ENCODE measurements at regions not wholly inside any gene's neighbourhood (a gene's known extent, or its start where the extent isn't known, plus 50 kb on each side); places are given as distances from the start of the nearest gene placed in this dataset.

DNA sequence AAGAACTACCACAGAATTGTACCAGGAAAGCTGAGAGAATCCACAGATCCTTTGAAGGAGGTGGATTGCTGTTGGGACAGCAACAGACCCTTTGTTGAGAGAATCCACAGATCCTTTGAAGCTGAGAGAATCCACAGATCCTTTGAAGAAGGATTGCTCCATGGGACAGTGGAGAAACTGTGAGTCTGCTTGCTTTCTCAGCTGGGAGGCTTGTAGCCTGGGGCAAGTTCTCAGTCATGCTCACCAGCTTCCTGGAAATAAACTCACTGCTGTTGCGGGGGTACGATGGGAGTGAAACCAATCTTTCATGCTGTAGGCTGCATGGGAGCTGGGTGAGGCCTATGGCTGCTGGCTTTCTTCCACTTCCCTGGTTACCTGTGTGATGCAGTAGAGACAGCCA is 106.3 kb downstream of the C7orf25 start:
- H3K27ac ChIP-seq (ENCODE audit: low read depth, low read length) = no peak overlapping the region
- H3K36me3 ChIP-seq (ENCODE audit: control insufficient read depth, insufficient read depth, low read length) = no peaks in the 10 kb centered on the region
- H3K9ac ChIP-seq (ENCODE audit: low read depth, low read length) = no peak overlapping the region
- H3K4me3 ChIP-seq (ENCODE audit: low read depth, low read length) = no peak overlapping the region
- H3K9me3 ChIP-seq (ENCODE audit: control insufficient read depth, insufficient read depth, low read length) = no peaks in the 10 kb centered on the region
- H3K4me1 ChIP-seq (ENCODE audit: control insufficient read depth, insufficient read depth, low read length) = 0 out of 2 replicates have a peak, but pooled peaks cover 6% of the 10 kb centered on the region
- H3K27me3 ChIP-seq (ENCODE audit: control insufficient read depth, insufficient read depth, low read length) = no peaks in the 10 kb centered on the region

DNA sequence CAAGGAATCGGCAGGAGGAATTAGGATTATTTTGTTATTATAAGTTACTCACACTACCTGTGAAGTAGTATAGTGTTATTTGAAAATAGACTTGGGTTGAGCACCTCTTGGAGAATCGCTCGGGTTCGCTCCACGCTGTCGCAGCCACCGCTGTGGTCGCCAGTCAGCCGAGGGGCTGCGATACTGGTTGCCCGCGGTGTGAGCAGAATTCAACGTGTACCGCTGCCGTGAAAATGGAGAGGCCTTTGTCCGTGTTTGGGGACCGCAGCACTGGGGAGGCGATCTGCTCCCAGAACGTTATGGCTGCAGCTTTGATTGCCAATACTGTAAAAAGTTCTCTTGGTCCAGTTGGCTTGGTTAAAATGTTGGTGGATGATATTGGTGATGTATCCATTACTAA is 117.2 kb downstream of the C7orf25 start:
- H3K9ac ChIP-seq (ENCODE audit: low read depth, low read length) = no peak overlapping the region
- H3K4me3 ChIP-seq (ENCODE audit: low read depth, low read length) = no peak overlapping the region
- no peaks in the 10 kb centered on the region for H3K4me1 ChIP-seq (ENCODE audit: control insufficient read depth, insufficient read depth, low read length)
- H3K9me3 ChIP-seq (ENCODE audit: control insufficient read depth, insufficient read depth, low read length) = no peaks in the 10 kb centered on the region
- H3K27ac ChIP-seq (ENCODE audit: low read depth, low read length) = no peak overlapping the region
- no peaks in the 10 kb centered on the region for H3K27me3 ChIP-seq (ENCODE audit: control insufficient read depth, insufficient read depth, low read length)
- H3K36me3 ChIP-seq (ENCODE audit: control insufficient read depth, insufficient read depth, low read length) = no peaks in the 10 kb centered on the region

DNA sequence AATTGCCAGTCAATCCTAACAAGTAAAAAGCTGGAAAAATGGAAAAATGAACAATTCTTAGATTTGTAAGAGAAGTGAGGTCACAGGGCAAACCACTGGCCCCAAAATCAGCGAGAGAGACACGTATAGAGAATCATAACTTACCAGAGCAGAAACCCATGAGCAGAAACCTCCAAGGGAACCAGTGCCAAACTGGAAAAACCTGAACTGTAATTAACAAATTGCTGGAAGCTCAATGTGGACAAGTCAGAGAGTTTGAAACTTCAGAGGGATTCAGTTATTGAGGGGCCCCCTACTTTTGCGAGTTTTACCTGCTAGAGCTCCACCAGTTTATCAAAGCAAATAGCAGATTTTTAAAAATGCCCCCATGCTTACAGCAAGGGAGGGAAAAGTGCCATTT is 119.0 kb downstream of the C7orf25 start:
- H3K4me3 ChIP-seq (ENCODE audit: low read depth, low read length) = no peak overlapping the region
- H3K9me3 ChIP-seq (ENCODE audit: control insufficient read depth, insufficient read depth, low read length) = no peaks in the 10 kb centered on the region
- H3K4me1 ChIP-seq (ENCODE audit: control insufficient read depth, insufficient read depth, low read length) = no peaks in the 10 kb centered on the region
- no peak overlapping the region for H3K27ac ChIP-seq (ENCODE audit: low read depth, low read length)
- H3K36me3 ChIP-seq (ENCODE audit: control insufficient read depth, insufficient read depth, low read length) = no peaks in the 10 kb centered on the region
- H3K27me3 ChIP-seq (ENCODE audit: control insufficient read depth, insufficient read depth, low read length) = no peaks in the 10 kb centered on the region
- H3K9ac ChIP-seq (ENCODE audit: low read depth, low read length) = no peak overlapping the region

DNA sequence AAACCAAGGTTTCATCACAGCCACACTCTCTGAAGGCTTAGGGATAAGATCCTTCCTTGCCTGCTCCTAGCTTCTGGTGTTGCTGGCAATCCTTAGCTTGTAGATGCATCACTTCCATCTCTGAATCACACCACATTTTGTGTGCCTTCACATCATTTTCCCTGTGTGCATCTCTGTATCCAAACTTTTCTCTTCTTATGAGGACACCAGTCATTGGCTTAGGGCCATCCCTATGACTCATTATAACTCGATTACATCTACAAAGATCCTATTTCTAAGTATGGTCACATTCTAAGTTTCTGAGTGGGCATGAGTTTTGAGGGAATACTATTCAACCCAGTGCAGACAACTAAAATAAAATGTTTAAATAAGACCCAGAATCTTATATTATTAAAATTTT is 121.7 kb downstream of the C7orf25 start:
- no peak overlapping the region for H3K9ac ChIP-seq (ENCODE audit: low read depth, low read length)
- H3K4me1 ChIP-seq (ENCODE audit: control insufficient read depth, insufficient read depth, low read length) = no peaks in the 10 kb centered on the region
- no peaks in the 10 kb centered on the region for H3K9me3 ChIP-seq (ENCODE audit: control insufficient read depth, insufficient read depth, low read length)
- H3K36me3 ChIP-seq (ENCODE audit: control insufficient read depth, insufficient read depth, low read length) = no peaks in the 10 kb centered on the region
- no peaks in the 10 kb centered on the region for H3K27me3 ChIP-seq (ENCODE audit: control insufficient read depth, insufficient read depth, low read length)
- no peak overlapping the region for H3K27ac ChIP-seq (ENCODE audit: low read depth, low read length)
- no peak overlapping the region for H3K4me3 ChIP-seq (ENCODE audit: low read depth, low read length)

DNA sequence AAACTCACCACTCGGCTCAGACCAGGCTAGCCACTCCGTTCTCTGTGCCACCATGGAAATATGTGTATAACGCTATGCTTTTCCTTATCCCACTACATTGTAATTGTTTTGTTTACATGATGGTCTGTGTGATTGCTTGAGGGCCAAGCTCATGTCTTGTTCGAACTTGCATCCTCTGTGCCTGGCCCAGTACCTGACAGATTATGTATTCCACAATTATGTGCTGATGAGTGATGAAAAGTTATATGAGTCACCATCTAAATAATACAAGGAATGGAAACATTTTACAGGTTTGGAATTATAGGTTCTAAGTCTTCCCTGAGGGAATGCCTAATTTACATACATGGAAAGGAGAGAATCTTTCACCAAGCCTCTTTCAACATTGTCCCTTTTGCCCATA is 137.4 kb downstream of the C7orf25 start:
- Histone ChIP-seq H3K9me3 (ENCODE audit: control insufficient read depth, insufficient read depth, low read length) (0 out of 2 replicates have a peak, but pooled peaks cover 7% of the 10 kb centered on the region), H3K9ac (ENCODE audit: low read depth, low read length) (no peak overlapping the region), H3K4me1 (ENCODE audit: control insufficient read depth, insufficient read depth, low read length) (no peaks in the 10 kb centered on the region), H3K4me3 (ENCODE audit: low read depth, low read length) (no peak overlapping the region), H3K27ac (ENCODE audit: low read depth, low read length) (no peak overlapping the region), H3K36me3 (ENCODE audit: control insufficient read depth, insufficient read depth, low read length) (no peaks in the 10 kb centered on the region), H3K27me3 (ENCODE audit: control insufficient read depth, insufficient read depth, low read length) (no peaks in the 10 kb centered on the region)

DNA sequence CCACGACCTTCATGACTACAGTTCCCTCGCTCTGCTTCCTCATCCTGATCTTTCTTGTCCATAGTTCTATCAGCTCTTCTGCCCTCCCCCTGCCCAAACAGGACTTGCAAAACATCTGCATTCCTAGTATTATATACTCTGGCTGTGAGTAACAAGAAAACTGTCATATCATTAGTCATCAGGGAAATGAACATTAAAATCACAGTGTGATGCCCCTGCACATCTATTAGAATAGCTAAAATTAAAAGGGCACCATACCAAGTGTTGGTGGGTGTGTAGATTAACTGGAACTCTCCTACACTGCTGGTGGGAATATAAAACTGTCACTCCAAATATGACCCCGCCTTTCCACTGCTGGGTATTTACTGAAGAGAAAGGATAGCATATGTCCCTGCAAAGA is 141.8 kb downstream of the C7orf25 start:
- no peak overlapping the region for H3K4me3 ChIP-seq (ENCODE audit: low read depth, low read length)
- no peak overlapping the region for H3K27ac ChIP-seq (ENCODE audit: low read depth, low read length)
- no peaks in the 10 kb centered on the region for H3K4me1 ChIP-seq (ENCODE audit: control insufficient read depth, insufficient read depth, low read length)
- no peaks in the 10 kb centered on the region for H3K36me3 ChIP-seq (ENCODE audit: control insufficient read depth, insufficient read depth, low read length)
- no peaks in the 10 kb centered on the region for H3K27me3 ChIP-seq (ENCODE audit: control insufficient read depth, insufficient read depth, low read length)
- no peak overlapping the region for H3K9ac ChIP-seq (ENCODE audit: low read depth, low read length)
- H3K9me3 ChIP-seq (ENCODE audit: control insufficient read depth, insufficient read depth, low read length) = no peaks in the 10 kb centered on the region

DNA sequence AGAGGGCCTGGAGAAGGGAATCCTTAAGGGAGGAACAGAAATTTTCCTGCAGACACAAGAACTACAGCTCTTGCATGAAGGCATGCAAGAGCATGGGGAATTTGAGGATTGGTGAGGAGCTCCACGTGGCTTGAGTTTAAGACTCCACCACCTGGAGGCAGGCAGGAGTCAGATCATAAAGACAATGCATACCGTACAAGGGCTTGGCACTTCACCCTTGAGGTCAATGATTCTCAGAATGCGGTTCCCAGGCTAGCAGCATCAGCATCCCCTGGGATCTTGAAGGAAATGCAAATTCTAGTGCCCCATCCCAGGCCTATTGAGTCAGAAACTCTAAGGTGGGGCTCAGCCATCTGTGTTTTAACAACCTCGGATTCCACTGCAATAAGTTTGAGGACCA is 143.8 kb downstream of the C7orf25 start:
- Histone ChIP-seq H3K27ac (ENCODE audit: low read depth, low read length) (no peak overlapping the region), H3K27me3 (ENCODE audit: control insufficient read depth, insufficient read depth, low read length) (no peaks in the 10 kb centered on the region), H3K4me3 (ENCODE audit: low read depth, low read length) (no peak overlapping the region), H3K4me1 (ENCODE audit: control insufficient read depth, insufficient read depth, low read length) (no peaks in the 10 kb centered on the region), H3K9me3 (ENCODE audit: control insufficient read depth, insufficient read depth, low read length) (no peaks in the 10 kb centered on the region), H3K9ac (ENCODE audit: low read depth, low read length) (no peak overlapping the region), H3K36me3 (ENCODE audit: control insufficient read depth, insufficient read depth, low read length) (no peaks in the 10 kb centered on the region)

DNA sequence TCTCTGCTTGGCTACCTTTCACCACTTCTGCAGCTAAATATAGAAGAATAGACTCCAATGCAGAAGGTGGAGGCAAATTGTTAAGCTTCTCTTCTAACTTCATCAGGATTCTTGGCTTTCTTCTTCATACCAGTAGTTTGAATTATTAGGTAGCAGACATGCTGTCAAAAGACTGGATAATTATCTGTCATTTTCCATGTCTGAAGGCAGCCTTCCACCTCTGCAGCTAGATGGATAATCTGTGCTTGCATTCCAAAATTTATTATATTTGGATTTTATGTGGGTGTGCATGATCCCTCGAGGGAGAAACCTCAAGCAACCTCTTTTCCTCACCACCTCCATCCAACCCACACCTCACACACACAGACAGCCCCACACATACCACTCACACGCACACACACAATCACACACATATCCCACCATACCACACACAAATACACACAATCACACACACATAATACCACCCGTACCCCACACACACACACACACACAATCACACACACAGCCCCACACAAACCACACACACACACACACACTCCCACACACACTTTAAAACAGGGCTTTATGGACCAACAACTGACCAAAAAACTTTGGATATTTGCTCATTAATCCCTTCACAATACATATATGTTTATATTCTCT is 145.0 kb downstream of the C7orf25 start:
- no peaks in the 10 kb centered on the region for H3K36me3 ChIP-seq (ENCODE audit: control insufficient read depth, insufficient read depth, low read length)
- H3K27me3 ChIP-seq (ENCODE audit: control insufficient read depth, insufficient read depth, low read length) = no peaks in the 10 kb centered on the region
- no peak overlapping the region for H3K27ac ChIP-seq (ENCODE audit: low read depth, low read length)
- no peak overlapping the region for H3K4me3 ChIP-seq (ENCODE audit: low read depth, low read length)
- H3K9me3 ChIP-seq (ENCODE audit: control insufficient read depth, insufficient read depth, low read length) = no peaks in the 10 kb centered on the region
- H3K4me1 ChIP-seq (ENCODE audit: control insufficient read depth, insufficient read depth, low read length) = no peaks in the 10 kb centered on the region
- no peak overlapping the region for H3K9ac ChIP-seq (ENCODE audit: low read depth, low read length)

DNA sequence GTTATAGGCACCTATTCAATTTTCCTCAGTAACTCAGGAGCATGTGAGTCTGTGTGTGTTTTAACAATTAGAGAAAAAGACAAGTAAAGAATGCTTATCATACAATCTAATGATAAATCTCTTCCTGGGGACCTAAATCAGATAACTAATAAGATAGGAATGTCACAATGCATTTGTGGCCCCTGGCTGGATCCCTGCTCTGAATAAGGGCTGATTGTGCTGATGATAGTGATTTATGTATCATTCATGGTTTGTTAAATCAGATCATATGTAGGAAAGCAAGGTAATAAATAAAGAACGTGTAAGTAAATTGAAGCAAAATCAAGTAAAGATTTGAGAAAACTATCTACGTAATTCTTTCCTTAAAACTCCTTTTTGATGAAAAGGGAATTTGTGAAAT is 145.9 kb downstream of the C7orf25 start:
- Histone ChIP-seq H3K27ac (ENCODE audit: low read depth, low read length) (no peak overlapping the region), H3K36me3 (ENCODE audit: control insufficient read depth, insufficient read depth, low read length) (no peaks in the 10 kb centered on the region), H3K27me3 (ENCODE audit: control insufficient read depth, insufficient read depth, low read length) (no peaks in the 10 kb centered on the region), H3K4me1 (ENCODE audit: control insufficient read depth, insufficient read depth, low read length) (no peaks in the 10 kb centered on the region), H3K9me3 (ENCODE audit: control insufficient read depth, insufficient read depth, low read length) (no peaks in the 10 kb centered on the region), H3K9ac (ENCODE audit: low read depth, low read length) (no peak overlapping the region), H3K4me3 (ENCODE audit: low read depth, low read length) (no peak overlapping the region)

DNA sequence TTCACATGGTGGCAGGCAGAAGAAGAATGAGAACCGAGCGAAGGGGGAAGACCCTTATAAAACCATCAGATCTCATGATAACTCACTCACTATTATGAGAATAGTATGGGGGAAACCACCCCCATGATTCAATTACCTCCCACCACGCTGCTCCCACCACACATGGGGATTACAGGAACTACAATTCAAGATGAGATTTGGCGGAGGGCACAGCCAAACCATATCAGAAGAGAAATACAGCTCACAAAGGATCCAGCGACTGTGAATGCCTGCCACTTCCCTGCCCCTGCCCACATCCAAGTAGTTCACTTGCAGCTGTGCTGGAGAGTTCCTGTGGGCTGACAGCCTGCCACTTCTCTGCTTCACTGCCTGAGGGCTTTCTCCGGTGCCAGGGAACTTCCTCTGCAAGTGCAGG is 148.7 kb downstream of the C7orf25 start:
- H3K27ac ChIP-seq (ENCODE audit: low read depth, low read length) = no peak overlapping the region

DNA sequence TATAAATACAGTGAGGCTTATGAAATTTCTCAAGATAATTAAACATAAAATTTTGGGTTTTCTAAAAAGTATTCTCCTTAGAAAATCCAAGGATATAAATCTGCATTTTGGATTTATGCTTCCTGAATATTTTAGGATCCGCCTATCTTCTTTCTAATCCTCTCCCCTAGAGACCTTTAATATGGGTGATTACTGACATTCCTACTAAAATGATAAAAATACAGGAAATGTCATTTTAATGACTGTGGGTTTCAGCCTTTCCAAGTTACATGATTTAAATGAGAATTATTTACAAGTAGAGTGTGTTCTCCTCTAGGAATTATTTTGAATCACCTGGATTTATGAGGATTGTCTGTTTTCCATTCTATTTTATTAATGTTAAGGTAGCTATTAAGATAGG is 150.4 kb downstream of the C7orf25 start:
- Histone ChIP-seq H3K9me3 (ENCODE audit: control insufficient read depth, insufficient read depth, low read length) (peaks cover 3% of the 10 kb centered on the region; the same call in 1 of the 2 replicates), H3K9ac (ENCODE audit: low read depth, low read length) (no peak overlapping the region), H3K4me1 (ENCODE audit: control insufficient read depth, insufficient read depth, low read length) (no peaks in the 10 kb centered on the region), H3K27me3 (ENCODE audit: control insufficient read depth, insufficient read depth, low read length) (no peaks in the 10 kb centered on the region), H3K4me3 (ENCODE audit: low read depth, low read length) (no peak overlapping the region), H3K36me3 (ENCODE audit: control insufficient read depth, insufficient read depth, low read length) (no peaks in the 10 kb centered on the region), H3K27ac (ENCODE audit: low read depth, low read length) (no peak overlapping the region)

More for the DNA sequence above, 148.7 kb downstream of the C7orf25 start:
- H3K9me3 ChIP-seq (ENCODE audit: control insufficient read depth, insufficient read depth, low read length) = peaks cover 3% of the 10 kb centered on the region; the same call in 1 of the 2 replicates
- no peaks in the 10 kb centered on the region for H3K27me3 ChIP-seq (ENCODE audit: control insufficient read depth, insufficient read depth, low read length)
- H3K9ac ChIP-seq (ENCODE audit: low read depth, low read length) = no peak overlapping the region
- no peak overlapping the region for H3K4me3 ChIP-seq (ENCODE audit: low read depth, low read length)
- no peaks in the 10 kb centered on the region for H3K36me3 ChIP-seq (ENCODE audit: control insufficient read depth, insufficient read depth, low read length)
- H3K4me1 ChIP-seq (ENCODE audit: control insufficient read depth, insufficient read depth, low read length) = no peaks in the 10 kb centered on the region
